CD4-positive, alpha-beta T cell treated with Interleukin-10 for 1 hour (primary cell): ENCODE measurements at regions not wholly inside any gene's neighbourhood (a gene's known extent, or its start where the extent isn't known, plus 50 kb on each side); places are given as distances from the start of the nearest gene placed in this dataset.
"Not testable (repeated sequence)": the region's sequence is repeated elsewhere in the genome, so short reads cannot be mapped to it uniquely, and the experiment has no call there.

Experiments
- DNase-seq: peaks from one replicate; pipeline ENCODE4 v3.0.0-alpha.2; 2020

GRCh38 chrX:129361576-129361975 is 161.7 kb downstream of the SMARCA1 start:
- DNase-seq: no peak

DNA sequence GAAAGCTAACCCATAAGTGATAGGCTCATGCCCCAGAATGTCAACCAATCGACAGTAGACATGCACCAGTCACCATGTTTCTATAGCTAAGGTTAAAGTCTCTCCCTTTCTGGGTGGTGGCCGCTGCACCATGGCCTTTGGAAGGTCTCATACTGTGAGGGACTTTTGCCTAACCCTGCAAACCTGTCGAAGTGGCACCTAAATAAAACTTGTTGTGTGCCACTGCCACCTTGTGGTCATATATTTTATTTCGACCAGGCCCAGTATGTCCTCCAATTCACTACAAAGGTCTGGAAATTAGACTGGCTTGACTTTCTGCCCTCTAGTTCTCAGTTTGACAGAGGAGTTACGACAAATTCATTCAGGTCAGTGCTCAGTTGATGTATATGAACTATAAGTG is 163.1 kb downstream of the SMARCA1 start:
- DNase-seq: peak; percentile 31

GRCh38 chrX:129359269-129359668 is 164.0 kb downstream of the SMARCA1 start:
- no peak for DNase-seq

DNA sequence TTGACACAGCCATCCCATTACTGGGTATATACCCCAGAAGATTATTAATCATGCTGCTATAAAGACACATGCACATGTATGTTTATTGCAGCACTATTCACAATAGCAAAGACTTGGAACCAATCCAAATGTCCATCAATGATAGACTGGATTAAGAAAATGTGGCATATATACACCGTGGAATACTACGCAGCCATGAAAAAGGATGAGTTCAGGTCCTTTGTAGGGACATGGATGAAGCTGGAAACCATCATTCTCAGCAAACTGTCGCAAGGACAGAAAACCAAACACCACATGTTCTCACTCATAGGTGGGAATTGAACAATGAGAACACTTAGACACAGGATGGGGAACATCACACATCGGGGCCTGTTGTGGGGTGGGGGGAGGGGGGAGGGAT is 165.9 kb downstream of the SMARCA1 start:
- not testable (repeated sequence) for DNase-seq

- no peak for DNase-seq
Observed at GRCh38 chrX:129347291-129347690, 176.0 kb downstream of the SMARCA1 start.

DNA sequence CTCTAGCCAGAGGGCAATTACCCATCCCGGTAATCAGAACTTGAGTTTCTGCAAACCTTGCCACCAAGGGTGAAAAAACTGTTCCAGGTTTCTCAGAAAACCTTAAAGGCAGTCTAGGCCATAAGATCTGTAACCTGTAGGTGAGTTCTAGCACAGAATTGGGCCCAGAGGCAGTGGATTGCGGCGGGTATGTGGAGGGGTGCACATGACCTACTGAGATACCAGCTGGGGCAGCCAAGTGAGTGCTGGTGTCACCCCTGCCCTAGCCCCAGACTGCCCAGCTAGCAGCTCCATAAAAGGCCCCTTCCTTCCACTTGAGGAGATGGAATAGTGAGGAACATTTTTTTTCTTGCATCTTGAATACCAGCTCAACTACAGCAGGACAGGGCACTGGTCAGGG is 176.7 kb downstream of the SMARCA1 start:
- DNase-seq: no peak

GRCh38 chrX:129337264-129337663 is 186.0 kb downstream of the SMARCA1 start:
- not testable (repeated sequence) for DNase-seq

DNA sequence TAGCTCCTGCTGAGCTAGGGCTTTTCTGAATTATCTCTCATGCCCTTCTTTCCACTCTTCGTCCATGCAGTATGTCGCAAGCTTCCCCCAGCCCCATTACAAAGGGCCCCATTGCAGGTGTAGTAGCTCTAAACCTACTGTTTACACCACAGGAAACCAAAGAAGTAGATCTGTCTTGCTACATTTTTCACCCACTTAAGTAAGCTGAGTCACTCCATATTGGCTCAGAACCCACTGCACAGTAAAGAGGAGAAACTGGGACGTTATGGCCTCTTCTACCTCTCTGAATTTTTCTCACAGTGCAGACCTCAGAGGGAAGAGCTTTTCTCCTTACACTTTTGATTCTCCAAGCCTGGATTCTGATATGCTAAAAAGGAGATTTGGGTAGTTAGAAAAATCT is 200.2 kb downstream of the SMARCA1 start:
- DNase-seq: no peak

DNA sequence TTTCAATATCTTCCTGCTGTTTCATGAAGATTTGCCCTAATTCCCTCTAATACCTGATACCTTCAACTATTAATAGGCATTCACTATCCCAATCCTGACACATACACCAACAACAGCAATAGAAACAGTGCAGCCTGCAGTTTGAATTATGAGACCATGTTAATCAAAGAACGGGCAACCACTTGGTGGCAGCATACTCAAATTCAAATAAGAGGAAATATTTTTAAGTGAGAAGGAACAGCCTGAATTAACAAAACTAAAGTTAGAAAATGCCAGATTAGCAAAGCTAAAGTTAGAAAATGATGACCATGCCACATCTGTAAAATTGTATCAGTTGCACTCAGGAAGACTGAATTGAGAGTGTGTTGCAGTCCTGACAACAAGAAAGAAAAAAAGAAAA is 204.9 kb downstream of the SMARCA1 start:
- no peak for DNase-seq

- no peak for DNase-seq
Observed at GRCh38 chrX:129316461-129316860, 206.8 kb downstream of the SMARCA1 start.

- DNase-seq: no peak
Observed at GRCh38 chrX:129310000-129310399, 213.3 kb downstream of the SMARCA1 start.

GRCh38 chrX:129262912-129263311 is 260.4 kb downstream of the SMARCA1 start:
- DNase-seq: no peak

- DNase-seq: not testable (repeated sequence)
Observed at GRCh38 chrX:129255516-129255915, 267.8 kb downstream of the SMARCA1 start.

DNA sequence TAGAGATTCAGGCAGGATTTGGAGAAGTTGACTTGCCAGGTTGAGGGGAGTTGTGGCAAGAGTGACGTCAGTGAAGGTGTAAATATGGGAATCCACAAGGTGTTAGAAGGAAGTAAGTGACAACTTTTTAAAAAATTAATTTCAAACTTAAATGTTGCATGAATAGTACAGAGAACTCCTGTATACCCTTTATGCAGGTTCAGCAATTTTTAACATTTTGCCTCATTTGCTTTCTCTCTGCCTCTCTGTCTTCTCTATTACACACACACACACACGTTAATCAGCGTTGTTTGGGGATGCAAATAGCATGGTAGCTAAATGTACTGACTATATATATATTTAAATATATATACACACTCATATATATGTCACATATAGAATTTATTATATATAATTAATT is 273.7 kb downstream of the SMARCA1 start:
- DNase-seq: no peak

DNA sequence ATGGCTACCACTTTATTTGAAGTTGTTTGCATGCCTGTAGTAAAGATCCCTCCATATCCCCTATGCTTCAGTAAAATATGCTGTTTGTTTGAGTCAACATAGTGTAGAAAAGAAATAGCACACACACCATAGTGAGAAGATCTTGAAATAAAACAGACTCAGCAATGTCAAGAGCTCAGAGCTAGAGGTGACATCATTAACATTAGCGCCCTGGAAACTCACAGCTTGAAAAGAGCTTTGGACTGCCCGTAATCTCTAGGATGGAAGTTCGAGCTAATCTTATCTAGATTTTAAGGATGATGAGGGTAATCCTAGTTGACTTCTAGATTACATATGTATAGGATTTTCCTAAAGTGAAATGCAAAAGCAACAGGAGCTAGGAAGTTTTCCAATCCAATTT is 275.6 kb downstream of the SMARCA1 start:
- no peak for DNase-seq

DNA sequence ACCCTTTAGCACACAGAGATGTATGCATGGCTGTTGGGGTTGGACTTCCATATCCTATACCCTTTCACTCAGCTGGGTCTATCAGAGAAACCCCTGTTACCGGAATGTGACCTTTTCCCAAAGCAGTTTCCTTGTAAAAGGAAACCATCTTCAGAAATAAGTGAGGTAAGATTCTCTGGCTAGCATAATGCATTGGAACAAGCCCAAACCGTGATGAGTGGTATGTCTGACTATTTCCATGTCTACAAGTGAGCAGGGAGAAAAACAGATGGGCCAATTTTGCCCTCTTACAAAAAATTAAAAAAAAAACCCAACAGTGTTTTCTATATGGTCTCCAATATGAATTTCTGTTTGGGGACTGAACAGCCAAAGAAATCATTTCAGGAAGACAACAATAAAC is 283.9 kb downstream of the SMARCA1 start:
- no peak for DNase-seq

DNA sequence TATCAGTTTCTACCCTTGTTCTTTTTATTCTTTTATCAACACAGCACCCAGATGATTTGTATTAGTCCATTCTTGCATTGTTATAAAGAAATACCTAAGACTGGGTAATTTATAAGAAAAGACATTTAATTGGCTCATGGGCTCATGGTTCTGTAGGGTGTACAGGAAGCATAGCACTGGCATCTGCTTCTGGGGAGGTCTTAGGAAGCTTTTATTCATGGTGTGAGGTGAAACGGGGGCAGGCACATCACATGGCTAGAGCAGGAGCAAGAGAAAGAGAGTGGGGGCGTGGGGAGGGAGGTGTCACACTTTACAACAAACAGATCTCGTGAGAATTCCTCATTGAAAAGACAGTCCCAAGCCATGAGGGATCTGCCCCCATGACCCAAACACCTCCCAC is 285.3 kb downstream of the SMARCA1 start:
- DNase-seq: no peak

DNA sequence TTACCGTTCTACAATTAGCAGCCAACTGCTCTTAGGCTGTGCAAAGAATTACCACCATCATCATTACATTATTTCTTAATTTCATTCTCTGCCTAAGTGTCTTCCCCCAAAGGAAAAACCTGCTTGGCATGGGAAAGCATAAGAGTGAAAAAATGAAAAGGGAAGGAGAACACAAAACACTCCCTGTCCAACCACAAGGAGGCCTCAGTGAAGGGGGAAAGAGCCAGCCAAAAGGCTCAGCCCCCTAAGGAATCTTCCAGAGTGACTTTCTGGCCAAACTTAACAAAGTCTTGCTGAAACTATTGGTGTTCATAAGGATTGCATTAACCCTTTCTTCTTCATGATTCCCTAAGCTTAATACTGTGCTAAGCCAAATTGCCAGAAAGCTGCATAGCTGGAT is 287.4 kb downstream of the SMARCA1 start:
- DNase-seq: no peak

DNA sequence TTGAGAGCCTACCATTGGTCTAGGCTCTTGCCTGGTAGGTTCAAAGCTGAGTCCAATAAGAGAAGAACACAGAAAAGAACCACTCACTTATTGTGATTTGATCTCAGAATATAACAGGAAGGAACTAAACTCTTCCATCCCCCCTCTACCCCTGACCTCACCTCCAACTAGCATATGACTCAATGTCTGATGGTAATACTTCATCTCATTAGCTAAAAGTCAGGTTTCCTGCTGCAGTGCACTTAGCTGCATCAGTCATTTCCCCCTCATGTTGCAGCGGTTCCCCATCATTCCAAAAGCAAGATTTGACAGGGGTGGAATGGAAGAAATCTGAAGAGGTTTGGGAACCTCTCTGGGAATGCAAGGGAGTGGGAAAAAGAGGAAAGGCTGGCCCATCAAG is 289.5 kb downstream of the SMARCA1 start:
- DNase-seq: no peak

- no peak for DNase-seq
Observed at GRCh38 chrX:129230850-129231512, 292.3 kb downstream of the SMARCA1 start.

GRCh38 chrX:129230168-129230567 is 293.1 kb downstream of the SMARCA1 start:
- no peak for DNase-seq

DNA sequence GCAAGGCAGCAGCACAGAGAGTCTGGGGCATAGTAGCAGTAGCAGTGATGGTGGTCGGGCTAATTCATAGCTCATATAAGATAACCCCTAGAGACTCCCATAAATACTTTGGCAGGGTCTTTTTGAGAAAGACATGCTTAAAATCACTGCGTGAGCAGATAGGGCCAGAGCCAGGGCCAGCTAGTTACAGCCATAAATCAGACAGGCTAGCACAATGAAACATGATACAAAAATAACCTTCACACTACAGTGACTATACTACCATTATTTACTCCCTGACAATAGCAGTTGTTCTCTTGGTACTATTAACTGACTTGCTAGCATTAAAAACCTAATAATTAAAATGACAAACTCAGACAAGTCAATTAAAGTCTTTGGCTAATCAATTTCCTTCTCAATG is 295.9 kb downstream of the SMARCA1 start:
- DNase-seq: no peak

DNA sequence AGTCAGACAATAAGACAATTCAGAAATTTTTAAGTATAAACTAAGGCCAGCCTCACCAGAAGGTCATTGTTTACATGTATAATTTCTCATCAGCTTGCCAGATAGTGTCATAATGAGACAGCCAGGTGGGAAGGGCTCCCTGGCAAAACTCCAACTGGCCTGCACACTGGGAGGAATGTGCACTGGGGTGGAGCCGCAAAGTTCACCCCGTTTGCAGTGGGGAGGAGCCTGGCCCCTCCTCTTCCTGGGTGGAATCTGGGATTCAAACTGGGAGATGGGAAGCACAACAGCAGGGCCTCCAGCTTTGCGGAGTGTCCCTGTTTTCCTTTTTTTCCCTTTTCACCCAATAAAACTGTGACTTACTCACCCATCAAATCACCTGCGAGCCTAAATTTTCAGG is 329.9 kb downstream of the SMARCA1 start:
- no peak for DNase-seq

- no peak for DNase-seq
Observed at GRCh38 chrX:129188231-129188630, 335.1 kb downstream of the SMARCA1 start.

DNA sequence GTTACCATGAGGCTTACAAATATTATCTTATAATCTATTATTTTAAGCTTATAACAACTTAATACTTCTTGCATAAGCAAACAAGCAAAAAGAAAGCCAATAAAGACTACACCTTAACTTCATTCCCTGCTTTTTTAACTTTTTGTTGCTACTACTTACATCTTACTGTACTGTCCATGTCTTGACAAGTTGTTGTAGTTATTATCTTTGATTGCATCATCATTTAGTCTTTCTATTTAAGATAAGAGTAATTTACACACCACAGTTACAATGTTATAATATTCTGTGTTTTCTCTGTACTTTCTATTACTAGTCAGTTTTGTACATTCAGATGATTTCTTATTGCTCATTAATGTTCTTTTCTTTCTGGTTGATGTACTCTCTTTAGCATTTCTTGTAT is 346.6 kb downstream of the SMARCA1 start:
- no peak for DNase-seq

DNA sequence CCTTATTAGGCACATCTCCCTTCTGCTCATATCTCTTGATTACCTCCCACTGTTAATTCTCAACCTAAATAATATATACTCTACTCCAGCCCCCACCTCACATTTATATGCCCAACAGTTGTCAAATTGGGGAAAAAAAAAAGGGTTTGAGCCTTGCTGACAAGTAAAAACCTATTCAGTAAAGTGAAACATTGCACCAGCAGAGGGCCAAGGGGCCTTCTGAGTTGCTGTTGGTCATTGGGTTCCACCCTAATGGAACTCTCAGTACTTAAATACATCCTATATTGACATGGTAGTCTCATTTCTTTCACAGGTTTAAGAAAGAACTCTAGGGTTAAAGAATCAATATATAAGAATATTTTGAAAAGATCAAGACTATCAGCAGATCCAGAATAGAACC is 362.2 kb downstream of the SMARCA1 start:
- no peak for DNase-seq
